ENCODE measurements at regions not wholly inside any gene's neighbourhood (a gene's known extent, or its start where the extent isn't known, plus 50 kb on each side); places are given as distances from the start of the nearest gene placed in this dataset.
"Not testable (repeated sequence)": the region's sequence is repeated elsewhere in the genome, so short reads cannot be mapped to it uniquely, and the experiment has no call there.

- not testable (repeated sequence) for DNase-seq (ENCODE audit: low spot score)
Measured at GRCh38 chr14:66278418-66278817, 207.8 kb upstream of the CCDC196 start.

DNA sequence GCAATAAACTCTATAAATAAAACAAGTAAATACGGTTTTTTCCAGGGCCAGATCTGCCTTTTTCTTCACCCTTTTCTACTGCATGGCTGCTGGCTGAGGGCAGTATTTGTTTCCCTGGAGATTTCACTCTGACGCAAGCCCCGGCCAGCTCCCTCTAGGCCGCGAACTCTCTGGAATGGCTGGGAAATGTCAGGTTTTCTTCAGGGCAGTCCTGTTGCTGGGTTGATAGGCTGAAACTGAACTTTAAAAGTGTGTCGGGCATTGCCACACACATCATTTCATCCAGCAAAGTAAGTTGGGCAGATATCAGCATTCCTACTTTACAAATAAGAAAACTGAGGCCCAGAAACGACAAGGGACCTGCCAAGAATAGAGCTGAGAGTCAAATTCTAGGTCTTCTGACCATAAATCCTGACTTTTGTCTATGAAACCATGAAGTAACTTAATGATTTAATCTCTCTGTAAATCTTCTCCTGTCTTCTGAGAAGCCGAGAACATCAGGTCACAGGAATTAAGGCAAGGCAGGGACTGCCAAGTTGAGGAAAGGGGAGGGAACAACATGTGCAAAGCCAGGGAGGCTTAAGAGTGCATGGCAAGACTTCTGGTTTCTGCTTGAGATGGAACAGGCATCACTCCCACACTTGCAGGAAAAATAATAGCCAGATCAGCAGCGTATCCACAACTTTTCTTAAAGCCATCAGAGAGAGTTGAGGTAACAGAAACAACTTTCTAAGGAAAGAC lies 205.0 kb upstream of the CCDC196 start:
- no peak for DNase-seq (ENCODE audit: low spot score)

DNA sequence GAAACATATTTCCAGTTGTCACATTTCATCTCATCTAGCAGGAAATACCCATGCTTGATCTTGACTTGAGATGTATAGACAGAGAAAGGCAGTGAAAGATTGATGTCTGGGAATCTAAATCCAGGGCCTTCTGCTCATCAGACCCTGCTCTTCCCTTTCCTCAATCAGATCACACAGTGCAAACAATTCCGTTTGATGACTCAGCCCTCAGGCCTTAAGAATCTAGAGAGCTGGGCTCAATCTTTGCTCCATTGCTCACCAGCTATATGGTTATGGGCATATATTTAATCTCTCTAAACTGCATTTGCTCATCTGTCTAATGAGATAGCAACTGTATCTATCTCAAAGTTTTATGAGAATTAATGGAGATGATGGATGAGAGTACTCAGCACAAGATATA lies 201.8 kb upstream of the CCDC196 start:
- DNase-seq (ENCODE audit: low spot score): no peak

DNA sequence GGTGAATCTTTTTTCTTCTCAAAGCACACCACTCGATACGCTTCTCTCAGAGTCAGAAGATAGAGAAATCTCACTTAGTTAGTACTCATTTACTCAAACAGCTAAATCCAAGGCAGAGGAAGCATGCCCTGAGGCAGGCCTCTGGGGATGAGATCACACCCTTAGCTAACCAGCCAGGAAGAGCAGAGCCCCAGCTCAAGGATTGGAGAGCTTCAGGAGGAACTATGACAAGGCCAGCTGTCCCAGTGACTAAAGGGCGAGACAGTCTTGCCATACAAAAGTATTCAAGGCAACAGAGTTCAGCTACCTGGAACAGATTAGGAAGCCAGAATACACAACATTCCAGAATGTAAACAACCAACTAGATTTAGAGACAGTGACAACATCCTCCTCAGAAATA lies 197.7 kb upstream of the CCDC196 start:
- DNase-seq (ENCODE audit: low spot score): no peak

DNA sequence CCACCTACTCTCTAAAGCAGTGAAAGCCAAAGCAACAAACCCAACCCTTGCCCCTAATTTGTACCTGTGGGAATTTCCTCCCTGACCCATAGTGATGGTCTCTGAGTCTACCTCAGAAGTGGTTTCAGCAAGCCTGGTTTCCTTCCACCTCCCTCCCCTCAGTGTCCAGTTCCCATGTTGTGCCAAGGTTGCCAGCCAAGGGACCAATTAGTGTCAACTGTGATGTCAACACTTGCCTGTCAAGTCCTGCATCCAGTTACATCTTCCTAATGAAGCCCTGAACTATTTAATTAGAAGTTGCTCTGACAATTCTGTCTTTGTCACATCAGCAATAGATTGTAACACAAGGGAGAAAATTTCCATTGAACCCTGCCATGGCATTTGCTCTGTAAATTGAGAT lies 194.4 kb upstream of the CCDC196 start:
- no peak for DNase-seq (ENCODE audit: low spot score)

DNA sequence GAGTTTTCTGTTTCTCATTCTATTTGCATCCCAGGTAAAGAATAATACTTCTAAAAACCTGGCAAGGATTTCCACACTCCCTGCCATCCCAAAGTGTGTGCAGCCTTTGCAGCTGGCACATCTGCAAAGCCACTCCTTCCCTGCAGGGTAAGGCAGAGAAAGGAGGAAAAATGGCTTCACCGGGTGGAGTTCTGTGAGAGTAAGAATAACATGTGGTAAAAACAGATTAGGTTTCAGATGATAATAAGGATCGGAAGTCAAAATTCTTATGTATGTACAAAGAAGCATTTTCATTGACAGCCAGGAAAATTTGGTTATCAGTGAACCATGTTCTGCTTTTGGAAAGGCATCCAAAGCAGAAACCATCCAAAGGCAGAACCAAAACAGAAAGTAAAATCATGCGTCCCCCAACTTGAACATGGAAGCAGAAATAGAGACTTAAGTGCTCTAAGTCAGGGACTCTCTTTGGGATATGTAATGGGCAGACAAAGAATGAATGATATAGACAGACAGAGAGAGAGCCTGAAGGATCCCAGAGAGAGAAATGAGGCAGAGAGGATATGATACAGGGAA lies 192.6 kb upstream of the CCDC196 start:
- no peak for DNase-seq (ENCODE audit: low spot score)

DNA sequence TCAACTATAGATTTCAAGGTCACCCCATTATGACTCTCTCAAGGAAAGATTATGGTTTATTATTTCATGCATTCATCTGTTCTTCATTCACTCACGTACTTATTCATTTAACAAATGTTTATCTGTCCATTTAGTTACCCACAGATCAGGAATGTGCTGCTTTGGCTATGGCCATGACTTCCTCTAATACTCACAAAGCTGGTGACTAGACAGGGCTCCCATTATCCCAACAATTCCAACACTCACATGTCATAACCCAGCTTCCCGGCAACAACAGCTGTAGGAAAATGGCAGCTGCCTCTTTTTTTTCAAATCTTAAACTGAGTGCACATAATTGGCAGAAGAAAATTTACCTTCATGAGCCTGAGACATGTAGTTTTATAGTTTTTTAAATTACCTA lies 190.8 kb upstream of the CCDC196 start:
- no peak for DNase-seq (ENCODE audit: low spot score)

- DNase-seq (ENCODE audit: low spot score): no peak
Measured at GRCh38 chr14:66300886-66301285, 185.3 kb upstream of the CCDC196 start.

DNA sequence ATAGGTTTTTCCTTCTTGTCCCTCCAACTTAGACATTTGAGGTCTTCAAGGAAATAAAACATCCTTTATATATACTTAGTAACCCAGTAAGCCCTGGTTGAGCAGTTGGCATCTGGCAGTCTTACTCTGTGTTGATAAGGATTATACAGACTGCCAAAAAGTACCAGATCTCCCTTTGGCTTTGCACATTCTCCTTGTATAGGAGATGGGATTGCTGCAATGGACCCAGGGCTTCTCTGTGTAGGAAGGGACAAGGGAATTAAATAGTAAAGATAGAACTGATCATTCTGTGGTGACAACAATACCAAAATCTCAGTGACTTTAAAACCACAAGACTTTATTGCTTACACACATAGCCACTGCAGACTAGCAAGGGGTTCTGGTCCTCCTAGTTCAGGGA lies 180.1 kb upstream of the CCDC196 start:
- DNase-seq (ENCODE audit: low spot score): no peak

GRCh38 chr14:66311058-66311457 lies 175.1 kb upstream of the CCDC196 start:
- no peak for DNase-seq (ENCODE audit: low spot score)

DNA sequence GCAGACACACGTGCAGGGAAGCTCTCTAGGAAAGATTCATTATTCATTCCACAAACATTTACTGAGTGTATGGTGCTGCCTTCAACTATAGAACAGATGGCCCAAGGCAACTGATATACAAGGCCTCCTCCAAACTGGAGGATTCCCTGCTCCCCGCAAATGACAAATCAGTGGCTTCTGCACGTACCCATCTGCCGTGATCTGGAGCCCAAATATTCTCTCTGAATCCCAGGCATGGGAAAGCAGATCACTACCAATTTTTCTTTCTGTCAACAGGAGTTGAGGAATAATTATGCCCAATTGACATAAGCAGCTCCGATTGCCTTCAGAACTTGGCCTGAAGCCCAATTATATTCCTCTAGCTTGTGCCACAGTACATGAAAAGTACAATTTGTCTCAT lies 174.2 kb upstream of the CCDC196 start:
- DNase-seq (ENCODE audit: low spot score): no peak

DNA sequence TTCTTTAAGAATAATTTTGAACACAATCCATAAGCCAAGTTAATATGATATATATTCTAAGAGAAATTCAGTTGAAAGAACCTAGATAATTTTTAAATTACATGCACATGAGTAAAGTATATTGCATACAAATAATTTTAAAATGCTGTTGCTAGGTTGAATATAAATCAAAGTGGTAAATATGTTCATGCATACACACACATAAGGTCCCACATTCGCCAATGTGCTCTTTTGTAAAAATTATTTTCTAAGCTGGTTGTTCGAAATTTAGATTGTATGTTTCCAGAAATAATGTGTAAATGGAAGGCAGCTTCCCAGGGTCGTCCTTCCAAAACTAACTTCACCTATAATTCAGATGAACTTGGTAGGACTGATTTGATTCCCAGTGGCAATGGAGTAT lies 173.7 kb upstream of the CCDC196 start:
- DNase-seq (ENCODE audit: low spot score): no peak

DNA sequence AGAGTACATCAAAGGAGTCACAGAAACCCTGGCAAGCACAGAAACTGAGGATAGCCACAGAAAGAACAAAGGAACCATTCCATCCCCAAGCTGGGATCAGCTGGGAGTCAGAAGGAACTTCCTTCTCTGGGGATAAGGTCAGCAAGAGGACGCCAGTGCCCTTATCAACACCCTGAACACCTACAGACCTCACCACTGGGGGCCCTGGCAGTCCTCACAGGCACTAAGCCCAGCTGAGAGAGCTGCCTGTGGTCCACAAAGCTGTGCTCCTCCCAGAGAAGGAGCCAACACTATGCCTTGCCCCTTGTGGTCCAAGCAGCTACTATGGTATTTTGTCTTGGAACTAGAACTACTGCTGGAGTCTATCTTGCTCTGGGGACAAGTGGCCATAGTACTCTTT lies 171.1 kb upstream of the CCDC196 start:
- DNase-seq (ENCODE audit: low spot score): no peak

- DNase-seq (ENCODE audit: low spot score): no peak
Measured at GRCh38 chr14:66315548-66315947, 170.6 kb upstream of the CCDC196 start.

DNA sequence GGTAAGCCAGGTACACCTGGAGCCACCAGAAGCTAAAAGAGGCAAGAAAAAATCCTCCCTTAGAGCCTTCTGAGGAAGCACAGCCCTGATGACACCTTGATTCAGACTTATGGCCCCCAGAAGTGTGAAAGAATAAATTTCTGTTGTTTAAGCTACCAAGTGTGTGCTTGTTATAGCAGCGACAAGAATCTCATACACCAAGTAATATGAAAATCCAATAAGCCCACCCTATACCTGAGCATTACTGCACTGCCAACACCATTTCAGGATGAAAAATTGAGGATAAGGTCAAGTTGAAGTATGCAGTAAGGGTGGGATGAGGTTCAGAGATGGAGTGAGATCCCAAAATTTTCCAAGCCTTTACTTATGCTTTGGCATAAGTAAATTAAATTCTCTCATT lies 163.6 kb upstream of the CCDC196 start:
- no peak for DNase-seq (ENCODE audit: low spot score)

DNA sequence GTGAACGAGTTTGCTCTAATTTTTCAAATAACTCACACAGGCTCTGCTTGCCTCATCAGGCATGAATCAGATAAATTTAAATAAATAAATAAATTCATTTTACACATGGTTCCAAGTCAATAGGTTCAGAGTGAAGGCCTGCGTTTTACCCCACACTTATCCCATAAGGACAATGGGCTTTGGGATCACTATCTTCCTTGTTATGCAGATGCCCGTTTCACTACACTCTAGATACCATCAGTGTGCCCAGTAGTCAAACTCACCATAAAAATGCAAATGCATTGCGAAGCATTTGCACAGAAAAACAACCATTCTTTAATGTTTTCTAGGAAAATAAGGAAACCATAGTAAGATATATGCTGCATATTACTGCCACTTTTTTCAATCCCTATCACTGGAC lies 155.9 kb upstream of the CCDC196 start:
- DNase-seq (ENCODE audit: low spot score): no peak

DNA sequence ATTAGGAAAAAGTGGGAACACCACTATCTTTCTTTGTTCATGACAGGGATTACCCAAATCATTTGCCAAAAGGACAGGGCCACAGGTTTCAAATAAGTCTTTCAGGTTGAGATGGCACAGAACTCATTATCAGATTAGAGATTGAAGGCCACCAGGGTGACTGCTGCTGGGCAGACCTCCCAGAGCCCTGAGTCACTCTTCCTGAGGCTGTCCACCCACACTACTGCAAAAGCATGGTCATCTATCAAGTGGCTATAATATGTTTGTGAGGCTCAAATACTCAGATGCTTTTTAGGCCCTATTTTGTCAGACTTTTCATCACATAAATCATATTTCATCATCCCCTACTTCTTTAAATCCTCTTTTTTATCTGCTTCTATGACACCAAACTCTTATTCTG lies 155.3 kb upstream of the CCDC196 start:
- no peak for DNase-seq (ENCODE audit: low spot score)

DNA sequence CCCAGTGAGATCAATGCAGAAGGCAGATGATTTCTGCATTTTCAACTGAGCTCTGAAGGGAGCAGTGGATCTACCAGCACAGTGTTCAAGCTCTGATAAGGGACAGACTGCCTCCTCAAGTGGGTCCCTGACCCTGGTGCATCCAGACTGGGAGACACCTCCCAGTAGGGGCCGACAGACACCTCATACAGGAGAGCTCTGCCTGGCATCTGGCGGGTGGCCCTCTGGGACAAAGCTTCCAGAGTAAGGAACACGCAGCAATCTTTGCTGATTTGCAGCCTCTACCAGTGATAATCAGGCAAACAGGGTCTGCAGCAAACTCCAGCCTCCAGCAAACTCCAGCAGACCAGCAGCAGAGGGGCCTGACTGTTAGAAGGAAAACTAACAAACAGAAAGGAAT lies 152.9 kb upstream of the CCDC196 start:
- DNase-seq (ENCODE audit: low spot score): not testable (repeated sequence)

DNA sequence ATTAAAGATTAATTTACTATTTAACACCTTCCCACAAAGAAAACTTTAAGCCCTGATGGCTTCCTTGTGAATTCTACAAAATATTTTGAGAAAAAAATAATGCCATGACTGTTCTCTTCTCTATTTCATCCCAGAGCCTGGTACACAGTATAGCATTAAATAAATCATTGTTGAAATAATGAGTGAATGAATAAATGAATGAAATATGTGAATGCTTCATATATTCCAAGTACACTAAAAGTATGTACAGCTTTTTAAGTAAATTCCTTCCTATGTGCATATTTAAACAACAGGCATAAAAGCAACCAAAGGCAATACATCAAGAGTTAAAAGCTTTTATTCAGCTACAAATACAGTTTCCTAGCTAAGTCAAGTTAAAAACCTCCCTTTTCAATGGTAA lies 144.9 kb upstream of the CCDC196 start:
- no peak for DNase-seq (ENCODE audit: low spot score)

- no peak for DNase-seq (ENCODE audit: low spot score)
Measured at GRCh38 chr14:66345986-66346385, 140.2 kb upstream of the CCDC196 start.

DNA sequence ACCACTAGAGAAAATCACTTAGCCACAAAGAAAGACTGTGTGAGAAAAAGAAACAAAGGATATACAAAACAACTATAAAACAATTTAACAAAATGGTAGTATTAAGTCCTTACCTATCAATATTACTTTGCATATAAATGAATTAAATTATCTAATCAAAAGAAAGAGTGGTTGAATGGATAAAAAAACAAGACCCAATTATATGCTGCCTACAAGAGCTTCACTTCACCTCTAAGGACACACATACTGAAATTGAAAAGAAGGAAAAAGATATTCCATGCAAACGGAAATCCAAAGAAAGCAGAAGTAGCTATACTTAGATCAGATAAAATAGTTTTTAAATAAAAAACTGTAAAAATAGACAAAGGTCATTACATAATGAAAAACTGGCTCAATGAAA lies 134.9 kb upstream of the CCDC196 start:
- DNase-seq (ENCODE audit: low spot score): no peak

- peak; percentile 7 for DNase-seq (ENCODE audit: low spot score)
Measured at GRCh38 chr14:66359500-66359899, 126.7 kb upstream of the CCDC196 start.

GRCh38 chr14:66360366-66360926 lies 125.7 kb upstream of the CCDC196 start:
- DNase-seq (ENCODE audit: low spot score): no peak

GRCh38 chr14:66361013-66361412 lies 125.2 kb upstream of the CCDC196 start:
- DNase-seq (ENCODE audit: low spot score): no peak

Data from HuH-7.5 (cell line).